Dermis microvascular lymphatic vessel endothelial cell (primary cell): ENCODE measurements at regions not wholly inside any gene's neighbourhood (a gene's known extent, or its start where the extent isn't known, plus 50 kb on each side); places are given as distances from the start of the nearest gene placed in this dataset.

Experiments
- DNase-seq, 2 donors: peaks; one replicate each; pipeline versions ENCODE4 v3.0.0 to v3.0.0-alpha.2; 2010; ENCODE audit warnings: low read depth in 2 of 2

- no peak for DNase-seq
Measured at GRCh38 chr6:209432-210103, 82.7 kb upstream of the DUSP22 start.

- no peak for DNase-seq
Measured at GRCh38 chr6:210104-210456, 82.2 kb upstream of the DUSP22 start.

- DNase-seq, result no peak
Measured at GRCh38 chr6:210778-211374, 81.4 kb upstream of the DUSP22 start.

GRCh38 chr6:211871-212497 lies 80.3 kb upstream of the DUSP22 start:
- no peak for DNase-seq

GRCh38 chr6:213284-213683 lies 79.0 kb upstream of the DUSP22 start:
- no peak for DNase-seq

GRCh38 chr6:214428-214827 lies 77.9 kb upstream of the DUSP22 start:
- DNase-seq, result no peak

GRCh38 chr6:215335-216034 lies 76.8 kb upstream of the DUSP22 start:
- peak in 1 of 2 donors; percentile 21 for DNase-seq

GRCh38 chr6:217048-217659 lies 75.1 kb upstream of the DUSP22 start:
- peak in 1 of 2 donors; percentile 20 for DNase-seq

GRCh38 chr6:218153-219018 lies 73.9 kb upstream of the DUSP22 start:
- DNase-seq, result no peak

- DNase-seq, result no peak
Measured at GRCh38 chr6:219019-219570, 73.2 kb upstream of the DUSP22 start.

GRCh38 chr6:219641-220198 lies 72.6 kb upstream of the DUSP22 start:
- no peak for DNase-seq

- DNase-seq, result no peak
Measured at GRCh38 chr6:220312-220711, 72.0 kb upstream of the DUSP22 start.

GRCh38 chr6:220721-221475 lies 71.4 kb upstream of the DUSP22 start:
- no peak for DNase-seq

GRCh38 chr6:221531-222349 lies 70.5 kb upstream of the DUSP22 start:
- DNase-seq, result no peak

GRCh38 chr6:222468-222867 lies 69.8 kb upstream of the DUSP22 start:
- DNase-seq, result no peak

- no peak for DNase-seq
Measured at GRCh38 chr6:223136-223535, 69.2 kb upstream of the DUSP22 start.

- no peak for DNase-seq
Measured at GRCh38 chr6:223763-224162, 68.5 kb upstream of the DUSP22 start.

GRCh38 chr6:224350-224749 lies 67.9 kb upstream of the DUSP22 start:
- DNase-seq, result no peak
